GM12892 (cell line): ENCODE measurements at regions not wholly inside any gene's neighbourhood (a gene's known extent, or its start where the extent isn't known, plus 50 kb on each side); places are given as distances from the start of the nearest gene placed in this dataset.

Experiments used
- POLR2A ChIP-seq: IDR thresholded peaks from 2 replicates; pipeline ENCODE4 v1.6.1; 2011; ENCODE audit warnings: low read depth, low read length, control low read depth
- TAF1 ChIP-seq: IDR thresholded peaks from 2 replicates; pipeline ENCODE4 v1.6.1; 2011; ENCODE audit warnings: low read depth, mild to moderate bottlenecking, control low read depth, low read length, borderline replicate concordance

GRCh38 chr2:104016801-104017200 lies 837.1 kb upstream of the POU3F3 start:
- TF ChIP-seq POLR2A (no peak), TAF1 (no peak)
